GM21786 (cell line): ENCODE measurements at regions not wholly inside any gene's neighbourhood (a gene's known extent, or its start where the extent isn't known, plus 50 kb on each side); places are given as distances from the start of the nearest gene placed in this dataset.
A peak's percentile ranks its signal among the peaks of the same experiment; 100 is the strongest.
"Not testable (repeated sequence)": the region's sequence is repeated elsewhere in the genome, so short reads cannot be mapped to it uniquely, and the experiment has no call there.

Experiments used
- ATAC-seq: cut with Tn5 transposase; IDR thresholded peaks from one replicate; pipeline ENCODE4 v1.9.1; 2021; ENCODE audit not compliant: unreplicated experiment

GRCh38 chr2:156006721-156007618, 325.6 kb downstream of the NR4A2 start:
- ATAC-seq: no peak

GRCh38 chr2:156005999-156006712, 326.4 kb downstream of the NR4A2 start:
- ATAC-seq: peak; percentile 52

- ATAC-seq: no peak
These were observed 327.0 kb downstream of the NR4A2 start for GRCh38 chr2:156005531-156005930.

GRCh38 chr2:156004459-156004858, 328.1 kb downstream of the NR4A2 start:
- no peak for ATAC-seq

GRCh38 chr2:156003780-156004179, 328.7 kb downstream of the NR4A2 start:
- ATAC-seq: peak; percentile 49

GRCh38 chr2:156001851-156002250, 330.7 kb downstream of the NR4A2 start:
- no peak for ATAC-seq

GRCh38 chr2:155997538-155997937, 335.0 kb downstream of the NR4A2 start:
- ATAC-seq: no peak

- no peak for ATAC-seq
These were observed 338.2 kb downstream of the NR4A2 start for GRCh38 chr2:155994315-155994714.

GRCh38 chr2:155983845-155984244, 348.7 kb downstream of the NR4A2 start:
- no peak for ATAC-seq

GRCh38 chr2:155982135-155982534, 350.4 kb downstream of the NR4A2 start:
- no peak for ATAC-seq

GRCh38 chr2:155980941-155981560, 351.5 kb downstream of the NR4A2 start:
- ATAC-seq: peak; percentile 70

- no peak for ATAC-seq
These were observed 356.8 kb downstream of the NR4A2 start for GRCh38 chr2:155975734-155976133.

GRCh38 chr2:155972916-155973315, 359.6 kb downstream of the NR4A2 start:
- no peak for ATAC-seq

- not testable (repeated sequence) for ATAC-seq
These were observed 366.5 kb downstream of the NR4A2 start for GRCh38 chr2:155966064-155966471.

- no peak for ATAC-seq
These were observed 367.0 kb downstream of the NR4A2 start for GRCh38 chr2:155965415-155966063.

GRCh38 chr2:155961641-155962040, 370.9 kb downstream of the NR4A2 start:
- no peak for ATAC-seq

- ATAC-seq: no peak
These were observed 373.7 kb downstream of the NR4A2 start for GRCh38 chr2:155958834-155959233.

GRCh38 chr2:155947069-155947468, 385.5 kb downstream of the NR4A2 start:
- ATAC-seq: no peak

GRCh38 chr2:155944218-155944617, 388.3 kb downstream of the NR4A2 start:
- ATAC-seq: no peak

GRCh38 chr2:155930312-155930711, 402.2 kb downstream of the NR4A2 start:
- no peak for ATAC-seq

- no peak for ATAC-seq
These were observed 415.1 kb downstream of the NR4A2 start for GRCh38 chr2:155917380-155917779.
